ENCODE measurements at regions not wholly inside any gene's neighbourhood (a gene's known extent, or its start where the extent isn't known, plus 50 kb on each side); places are given as distances from the start of the nearest gene placed in this dataset.

GRCh38 chr12:127632461-127632860, 634.5 kb upstream of the TMEM132C start:
- Histone ChIP-seq H3K27me3 (ENCODE audit: insufficient read depth) (no peaks in the 10 kb centered on the region), H4K20me1 (replicated peaks; ENCODE audit: insufficient read depth) (no peaks in the 10 kb centered on the region), H3K4me3 (no peak overlapping the region), H3K27ac (ENCODE audit: low read depth) (no peak overlapping the region), H3K36me3 (ENCODE audit: insufficient read depth) (0 out of 2 replicates have a peak, but pooled peaks cover 3% of the 10 kb centered on the region), H3K4me2 (no peak overlapping the region), H3K4me1 (ENCODE audit: insufficient read depth) (no peaks in the 10 kb centered on the region), H3K79me2 (replicated peaks; ENCODE audit: insufficient read depth) (no peaks in the 10 kb centered on the region), H3K9me2 (ENCODE audit: insufficient read depth) (0 out of 2 replicates have a peak, but pooled peaks cover 3% of the 10 kb centered on the region), H3F3A (replicated peaks; ENCODE audit: low read depth) (no peaks in the 10 kb centered on the region), H2AFZ (no peak overlapping the region)
- peaks cover 50% of the 10 kb centered on the region for H3K36me3 Mint-ChIP-seq (ENCODE audit: low read depth)
- H3K4me3 Mint-ChIP-seq, result no peak overlapping the region
- TF ChIP-seq ZNF331 (CRISPR knock-in tag; IDR thresholded peaks at IDR 0.05; ENCODE audit: low read depth) (no peak), CTCF (conservative IDR thresholded peaks at IDR 0.05; ENCODE audit: low read depth in 2 of 2) (no peak), STAT1 (IDR thresholded peaks at IDR 0.05; ENCODE audit: unreplicated experiment) (no peak), ZNF114 (CRISPR knock-in tag; IDR thresholded peaks at IDR 0.05) (no peak), EZH2 (IDR thresholded peaks at IDR 0.05; ENCODE audit: low read depth, unreplicated experiment) (no peak), CREB1 (CRISPR knock-in tag; IDR thresholded peaks at IDR 0.05; ENCODE audit: low read depth) (no peak), REST (IDR thresholded peaks at IDR 0.05; ENCODE audit: unreplicated experiment) (no peak), POLR2AphosphoS5 (IDR thresholded peaks at IDR 0.05; ENCODE audit: low read depth) (no peak), EZH2phosphoT487 (IDR thresholded peaks at IDR 0.05; ENCODE audit: unreplicated experiment) (no peak), NANOG (IDR thresholded peaks at IDR 0.05; ENCODE audit: borderline replicate concordance) (no peak), JUNB (IDR thresholded peaks at IDR 0.05; ENCODE audit: unreplicated experiment) (no peak)
- TF ChIP-seq, protein P1, sequence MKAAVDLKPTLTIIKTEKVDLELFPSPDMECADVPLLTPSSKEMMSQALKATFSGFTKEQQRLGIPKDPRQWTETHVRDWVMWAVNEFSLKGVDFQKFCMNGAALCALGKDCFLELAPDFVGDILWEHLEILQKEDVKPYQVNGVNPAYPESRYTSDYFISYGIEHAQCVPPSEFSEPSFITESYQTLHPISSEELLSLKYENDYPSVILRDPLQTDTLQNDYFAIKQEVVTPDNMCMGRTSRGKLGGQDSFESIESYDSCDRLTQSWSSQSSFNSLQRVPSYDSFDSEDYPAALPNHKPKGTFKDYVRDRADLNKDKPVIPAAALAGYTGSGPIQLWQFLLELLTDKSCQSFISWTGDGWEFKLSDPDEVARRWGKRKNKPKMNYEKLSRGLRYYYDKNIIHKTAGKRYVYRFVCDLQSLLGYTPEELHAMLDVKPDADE (IDR thresholded peaks at IDR 0.05), result no peak
- TF ChIP-seq, protein P2, sequence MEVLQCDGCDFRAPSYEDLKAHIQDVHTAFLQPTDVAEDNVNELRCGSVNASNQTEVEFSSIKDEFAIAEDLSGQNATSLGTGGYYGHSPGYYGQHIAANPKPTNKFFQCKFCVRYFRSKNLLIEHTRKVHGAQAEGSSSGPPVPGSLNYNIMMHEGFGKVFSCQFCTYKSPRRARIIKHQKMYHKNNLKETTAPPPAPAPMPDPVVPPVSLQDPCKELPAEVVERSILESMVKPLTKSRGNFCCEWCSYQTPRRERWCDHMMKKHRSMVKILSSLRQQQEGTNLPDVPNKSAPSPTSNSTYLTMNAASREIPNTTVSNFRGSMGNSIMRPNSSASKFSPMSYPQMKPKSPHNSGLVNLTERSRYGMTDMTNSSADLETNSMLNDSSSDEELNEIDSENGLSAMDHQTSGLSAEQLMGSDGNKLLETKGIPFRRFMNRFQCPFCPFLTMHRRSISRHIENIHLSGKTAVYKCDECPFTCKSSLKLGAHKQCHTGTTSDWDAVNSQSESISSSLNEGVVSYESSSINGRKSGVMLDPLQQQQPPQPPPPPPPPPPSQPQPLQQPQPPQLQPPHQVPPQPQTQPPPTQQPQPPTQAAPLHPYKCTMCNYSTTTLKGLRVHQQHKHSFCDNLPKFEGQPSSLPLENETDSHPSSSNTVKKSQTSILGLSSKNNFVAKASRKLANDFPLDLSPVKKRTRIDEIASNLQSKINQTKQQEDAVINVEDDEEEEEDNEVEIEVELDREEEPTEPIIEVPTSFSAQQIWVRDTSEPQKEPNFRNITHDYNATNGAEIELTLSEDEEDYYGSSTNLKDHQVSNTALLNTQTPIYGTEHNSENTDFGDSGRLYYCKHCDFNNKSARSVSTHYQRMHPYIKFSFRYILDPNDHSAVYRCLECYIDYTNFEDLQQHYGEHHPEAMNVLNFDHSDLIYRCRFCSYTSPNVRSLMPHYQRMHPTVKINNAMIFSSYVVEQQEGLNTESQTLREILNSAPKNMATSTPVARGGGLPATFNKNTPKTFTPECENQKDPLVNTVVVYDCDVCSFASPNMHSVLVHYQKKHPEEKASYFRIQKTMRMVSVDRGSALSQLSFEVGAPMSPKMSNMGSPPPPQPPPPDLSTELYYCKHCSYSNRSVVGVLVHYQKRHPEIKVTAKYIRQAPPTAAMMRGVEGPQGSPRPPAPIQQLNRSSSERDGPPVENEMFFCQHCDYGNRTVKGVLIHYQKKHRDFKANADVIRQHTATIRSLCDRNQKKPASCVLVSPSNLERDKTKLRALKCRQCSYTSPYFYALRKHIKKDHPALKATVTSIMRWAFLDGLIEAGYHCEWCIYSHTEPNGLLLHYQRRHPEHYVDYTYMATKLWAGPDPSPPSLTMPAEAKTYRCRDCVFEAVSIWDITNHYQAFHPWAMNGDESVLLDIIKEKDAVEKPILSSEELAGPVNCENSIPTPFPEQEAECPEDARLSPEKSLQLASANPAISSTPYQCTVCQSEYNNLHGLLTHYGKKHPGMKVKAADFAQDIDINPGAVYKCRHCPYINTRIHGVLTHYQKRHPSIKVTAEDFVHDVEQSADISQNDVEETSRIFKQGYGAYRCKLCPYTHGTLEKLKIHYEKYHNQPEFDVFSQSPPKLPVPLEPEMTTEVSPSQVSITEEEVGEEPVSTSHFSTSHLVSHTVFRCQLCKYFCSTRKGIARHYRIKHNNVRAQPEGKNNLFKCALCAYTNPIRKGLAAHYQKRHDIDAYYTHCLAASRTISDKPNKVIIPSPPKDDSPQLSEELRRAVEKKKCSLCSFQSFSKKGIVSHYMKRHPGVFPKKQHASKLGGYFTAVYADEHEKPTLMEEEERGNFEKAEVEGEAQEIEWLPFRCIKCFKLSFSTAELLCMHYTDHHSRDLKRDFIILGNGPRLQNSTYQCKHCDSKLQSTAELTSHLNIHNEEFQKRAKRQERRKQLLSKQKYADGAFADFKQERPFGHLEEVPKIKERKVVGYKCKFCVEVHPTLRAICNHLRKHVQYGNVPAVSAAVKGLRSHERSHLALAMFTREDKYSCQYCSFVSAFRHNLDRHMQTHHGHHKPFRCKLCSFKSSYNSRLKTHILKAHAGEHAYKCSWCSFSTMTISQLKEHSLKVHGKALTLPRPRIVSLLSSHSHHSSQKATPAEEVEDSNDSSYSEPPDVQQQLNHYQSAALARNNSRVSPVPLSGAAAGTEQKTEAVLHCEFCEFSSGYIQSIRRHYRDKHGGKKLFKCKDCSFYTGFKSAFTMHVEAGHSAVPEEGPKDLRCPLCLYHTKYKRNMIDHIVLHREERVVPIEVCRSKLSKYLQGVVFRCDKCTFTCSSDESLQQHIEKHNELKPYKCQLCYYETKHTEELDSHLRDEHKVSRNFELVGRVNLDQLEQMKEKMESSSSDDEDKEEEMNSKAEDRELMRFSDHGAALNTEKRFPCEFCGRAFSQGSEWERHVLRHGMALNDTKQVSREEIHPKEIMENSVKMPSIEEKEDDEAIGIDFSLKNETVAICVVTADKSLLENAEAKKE (CRISPR knock-in tag; IDR thresholded peaks at IDR 0.05), result no peak
- peaks cover 3% of the 10 kb centered on the region for H3K27me3 Mint-ChIP-seq (ENCODE audit: insufficient read depth, low read depth, poor library complexity)
- DNase-seq (ENCODE audit: low spot score) (no peak), ATAC-seq (no peak)
- H3K9me3 Mint-ChIP-seq, result peaks cover 96% of the 10 kb centered on the region
- no peaks in the 10 kb centered on the region for H3K4me1 Mint-ChIP-seq
- H3K27ac Mint-ChIP-seq, result no peak overlapping the region
